ENCODE measurements at regions not wholly inside any gene's neighbourhood (a gene's known extent, or its start where the extent isn't known, plus 50 kb on each side); places are given as distances from the start of the nearest gene placed in this dataset.

GRCh38 chr7:96591159-96591899, 118.3 kb downstream of the SEM1 start:
- TF ChIP-seq LARP7 (IDR thresholded peaks at IDR 0.05) (no peak), IRF3 (IDR thresholded peaks at IDR 0.05) (no peak), KAT2A (conservative IDR thresholded peaks at IDR 0.05; ENCODE audit: control insufficient read depth, low read depth, low read length) (no peak)
- Histone ChIP-seq H3K4me3 (no peak overlapping the region), H3K9ac (ENCODE audit: control insufficient read depth, insufficient read depth, low read length) (no peak overlapping the region), H4K20me1 (ENCODE audit: control insufficient read depth, insufficient read depth) (no peaks in the 10 kb centered on the region), H2AFZ (ENCODE audit: control insufficient read depth, low read depth, low read length) (no peak overlapping the region), H3K9me3 (replicated peaks; ENCODE audit: control insufficient read depth, insufficient read depth, low read length) (no peaks in the 10 kb centered on the region), H3K27me3 (replicated peaks in 1 of 2; ENCODE audit: control insufficient read depth in 2 of 2, insufficient read depth in 2 of 2, low read length in 1 of 2) (no peaks in the 10 kb centered on the region), H3K4me2 (ENCODE audit: control insufficient read depth, insufficient read depth) (no peak overlapping the region), H3K27ac (ENCODE audit: control insufficient read depth, insufficient read depth) (no peak overlapping the region), H3K36me3 (ENCODE audit: control insufficient read depth in 2 of 2, insufficient read depth in 2 of 2, low read length in 1 of 2) (no peaks in the 10 kb centered on the region), H3K79me2 (ENCODE audit: control insufficient read depth, insufficient read depth, low read length) (no peaks in the 10 kb centered on the region), H3K4me1 (ENCODE audit: control insufficient read depth, insufficient read depth, low read length) (no peaks in the 10 kb centered on the region)
- RAD21 ChIA-PET (ENCODE audit: unreplicated experiment) = no interaction called here
- FAIRE-seq (no peak), ATAC-seq (no peak), DNase-seq (ENCODE audit: low read depth, low spot score) (no peak)
- SMC1A ChIA-PET (ENCODE audit: uncharacterized antibody, unreplicated experiment) = no interaction called here
- in situ Hi-C loops (cut with MboI) (no loop called here), intact Hi-C loops (cut with micrococcal nuclease; ENCODE audit: unreplicated experiment) (loop anchor here (10.0 kb wide), 1 partner anchor 677 kb away; no protein-coding TSS in a partner anchor)
- CTCF ChIA-PET = no interaction called here
- no TSS peak for BruUV-seq (replicated peaks)
- WGBS (ENCODE audit: insufficient coverage, insufficient replicate concordance, low lambda C conversion rate, missing lambda C conversion rate) = 30% methylated on average over 4 of the region's 4 CpGs
- POLR2A ChIA-PET = no interaction called here

GRCh38 chr7:96589038-96589437, 120.6 kb downstream of the SEM1 start:
- FAIRE-seq = no peak
- H3K4me2 ChIP-seq (ENCODE audit: control insufficient read depth, insufficient read depth) = no peak overlapping the region
- H3K9me3 ChIP-seq (replicated peaks; ENCODE audit: control insufficient read depth, insufficient read depth, low read length) = no peaks in the 10 kb centered on the region
- H3K9ac ChIP-seq (ENCODE audit: control insufficient read depth, insufficient read depth, low read length) = no peak overlapping the region
- TF ChIP-seq ZBTB4 (CRISPR knock-in tag; IDR thresholded peaks at IDR 0.05) = no peak
- TF ChIP-seq NFIC (IDR thresholded peaks at IDR 0.05; ENCODE audit: low read depth, low read length) = no peak
- no peak for TF ChIP-seq EGR1 (IDR thresholded peaks at IDR 0.05; ENCODE audit: borderline replicate concordance in 1 of 2, low read depth in 2 of 2, low read length in 2 of 2)
- no peak for TF ChIP-seq ZNF274 (IDR thresholded peaks at IDR 0.05; ENCODE audit: insufficient read depth, insufficient read length)
- no peak for TF ChIP-seq MYB (IDR thresholded peaks at IDR 0.05; ENCODE audit: borderline replicate concordance, low read depth, low read length)
- no peak for TF ChIP-seq TARDBP (IDR thresholded peaks at IDR 0.05; ENCODE audit: borderline replicate concordance)
- TF ChIP-seq TCF3 (IDR thresholded peaks at IDR 0.05; ENCODE audit: borderline replicate concordance, insufficient read depth, low read depth, low read length) = no peak
- no peak for TF ChIP-seq POLR2A (IDR thresholded peaks at IDR 0.05; ENCODE audit: low read depth, low read length)
- TF ChIP-seq NFYB (IDR thresholded peaks at IDR 0.05; ENCODE audit: insufficient read depth, low read depth, low read length) = no peak
- no peak for TF ChIP-seq MTA3 (IDR thresholded peaks at IDR 0.05; ENCODE audit: borderline replicate concordance, low read length)
- no peak for TF ChIP-seq STAT3 (IDR thresholded peaks at IDR 0.05; ENCODE audit: low read depth, low read length)
- H3K4me3 ChIP-seq = no peak overlapping the region
- intact Hi-C loops (cut with micrococcal nuclease; ENCODE audit: unreplicated experiment) (no loop called here), in situ Hi-C loops (cut with MboI) (no loop called here)
- RAD21 ChIA-PET (ENCODE audit: unreplicated experiment) = no interaction called here
- H3K36me3 ChIP-seq (ENCODE audit: control insufficient read depth in 2 of 2, insufficient read depth in 2 of 2, low read length in 1 of 2) = no peaks in the 10 kb centered on the region
- no peaks in the 10 kb centered on the region for H3K4me1 ChIP-seq (ENCODE audit: control insufficient read depth, insufficient read depth, low read length)
- WGBS (ENCODE audit: insufficient coverage, insufficient replicate concordance, low lambda C conversion rate, missing lambda C conversion rate) = 22% methylated on average over 5 of the region's 5 CpGs
- H4K20me1 ChIP-seq (ENCODE audit: control insufficient read depth, insufficient read depth) = no peaks in the 10 kb centered on the region
- SMC1A ChIA-PET (ENCODE audit: uncharacterized antibody, unreplicated experiment) = no interaction called here
- ATAC-seq = no peak
- CTCF ChIA-PET = no interaction called here
- no peaks in the 10 kb centered on the region for H3K79me2 ChIP-seq (ENCODE audit: control insufficient read depth, insufficient read depth, low read length)
- no TSS peak for BruUV-seq (replicated peaks)
- no peak overlapping the region for H2AFZ ChIP-seq (ENCODE audit: control insufficient read depth, low read depth, low read length)
- no peaks in the 10 kb centered on the region for H3K27me3 ChIP-seq (replicated peaks in 1 of 2; ENCODE audit: control insufficient read depth in 2 of 2, insufficient read depth in 2 of 2, low read length in 1 of 2)
- POLR2A ChIA-PET = no interaction called here
- no peak for DNase-seq (ENCODE audit: low read depth, low spot score)
- H3K27ac ChIP-seq (ENCODE audit: control insufficient read depth, insufficient read depth) = no peak overlapping the region

All from GM12878 (cell line).